ENCODE measurements at regions not wholly inside any gene's neighbourhood (a gene's known extent, or its start where the extent isn't known, plus 50 kb on each side); places are given as distances from the start of the nearest gene placed in this dataset.

- no peak overlapping the region for H3K4me3 ChIP-seq
- TF ChIP-seq FOXP2 (optimal IDR thresholded peaks at IDR 0.05; ENCODE audit: control extremely low read depth, extremely low read length, insufficient read depth) (no peak), POLR2AphosphoS5 (IDR thresholded peaks at IDR 0.05; ENCODE audit: borderline replicate concordance, low read depth, low read length) (no peak), EZH2 (IDR thresholded peaks at IDR 0.05) (no peak)
- DNase-seq (ENCODE audit: low read depth, low spot score), result no peak
- no peak overlapping the region for H3K9ac ChIP-seq (ENCODE audit: insufficient read length)
- H3K27ac ChIP-seq, result no peak overlapping the region
- no peaks in the 10 kb centered on the region for H3K9me3 ChIP-seq (ENCODE audit: low read depth, low read length)
- no peaks in the 10 kb centered on the region for H3K36me3 ChIP-seq (ENCODE audit: insufficient read depth, low read length)
These were observed 584.8 kb downstream of the PLA2G4A start for GRCh38 chr1:187413405-187414169.

- Histone ChIP-seq H3K27ac (no peak overlapping the region), H3K9ac (ENCODE audit: insufficient read length) (no peak overlapping the region), H3K36me3 (ENCODE audit: insufficient read depth, low read length) (no peaks in the 10 kb centered on the region), H3K9me3 (ENCODE audit: low read depth, low read length) (no peaks in the 10 kb centered on the region), H3K4me3 (no peak overlapping the region)
- no peak for TF ChIP-seq FOXP2 (optimal IDR thresholded peaks at IDR 0.05; ENCODE audit: control extremely low read depth, extremely low read length, insufficient read depth)
- TF ChIP-seq EZH2 (IDR thresholded peaks at IDR 0.05), result no peak
- DNase-seq (ENCODE audit: low read depth, low spot score), result no peak
These were observed 586.3 kb downstream of the PLA2G4A start for GRCh38 chr1:187415065-187415464.

- Histone ChIP-seq H3K9me3 (ENCODE audit: low read depth, low read length) (no peaks in the 10 kb centered on the region), H3K27ac (no peak overlapping the region), H3K4me3 (no peak overlapping the region), H3K9ac (ENCODE audit: insufficient read length) (no peak overlapping the region), H3K36me3 (ENCODE audit: insufficient read depth, low read length) (no peaks in the 10 kb centered on the region)
- TF ChIP-seq POLR2AphosphoS5 (IDR thresholded peaks at IDR 0.05; ENCODE audit: borderline replicate concordance, low read depth, low read length) (no peak), FOXP2 (optimal IDR thresholded peaks at IDR 0.05; ENCODE audit: control extremely low read depth, extremely low read length, insufficient read depth) (no peak), EZH2 (IDR thresholded peaks at IDR 0.05) (no peak)
- no peak for DNase-seq (ENCODE audit: low read depth, low spot score)
These were observed 588.8 kb downstream of the PLA2G4A start for GRCh38 chr1:187417520-187417919.

GRCh38 chr1:187433598-187433997, 604.8 kb downstream of the PLA2G4A start:
- no peak for TF ChIP-seq POLR2AphosphoS5 (IDR thresholded peaks at IDR 0.05; ENCODE audit: borderline replicate concordance, low read depth, low read length)
- TF ChIP-seq EZH2 (IDR thresholded peaks at IDR 0.05), result no peak
- no peak for TF ChIP-seq FOXP2 (optimal IDR thresholded peaks at IDR 0.05; ENCODE audit: control extremely low read depth, extremely low read length, insufficient read depth)
- Histone ChIP-seq H3K9me3 (ENCODE audit: low read depth, low read length) (no peaks in the 10 kb centered on the region), H3K9ac (ENCODE audit: insufficient read length) (no peak overlapping the region), H3K4me3 (no peak overlapping the region), H3K36me3 (ENCODE audit: insufficient read depth, low read length) (no peaks in the 10 kb centered on the region), H3K27ac (no peak overlapping the region)
- no peak for DNase-seq (ENCODE audit: low read depth, low spot score)

- H3K36me3 ChIP-seq (ENCODE audit: insufficient read depth, low read length), result no peaks in the 10 kb centered on the region
- no peak for DNase-seq (ENCODE audit: low read depth, low spot score)
- H3K27ac ChIP-seq, result no peak overlapping the region
- no peak overlapping the region for H3K9ac ChIP-seq (ENCODE audit: insufficient read length)
- TF ChIP-seq FOXP2 (optimal IDR thresholded peaks at IDR 0.05; ENCODE audit: control extremely low read depth, extremely low read length, insufficient read depth) (no peak), POLR2AphosphoS5 (IDR thresholded peaks at IDR 0.05; ENCODE audit: borderline replicate concordance, low read depth, low read length) (no peak), EZH2 (IDR thresholded peaks at IDR 0.05) (no peak)
- no peaks in the 10 kb centered on the region for H3K9me3 ChIP-seq (ENCODE audit: low read depth, low read length)
- no peak overlapping the region for H3K4me3 ChIP-seq
These were observed 613.9 kb downstream of the PLA2G4A start for GRCh38 chr1:187442603-187443002.

GRCh38 chr1:187443939-187444338, 615.2 kb downstream of the PLA2G4A start:
- no peak for DNase-seq (ENCODE audit: low read depth, low spot score)
- H3K36me3 ChIP-seq (ENCODE audit: insufficient read depth, low read length), result no peaks in the 10 kb centered on the region
- no peak overlapping the region for H3K9ac ChIP-seq (ENCODE audit: insufficient read length)
- TF ChIP-seq FOXP2 (optimal IDR thresholded peaks at IDR 0.05; ENCODE audit: control extremely low read depth, extremely low read length, insufficient read depth), result no peak
- TF ChIP-seq POLR2AphosphoS5 (IDR thresholded peaks at IDR 0.05; ENCODE audit: borderline replicate concordance, low read depth, low read length), result no peak
- no peak for TF ChIP-seq EZH2 (IDR thresholded peaks at IDR 0.05)
- H3K27ac ChIP-seq, result no peak overlapping the region
- no peaks in the 10 kb centered on the region for H3K9me3 ChIP-seq (ENCODE audit: low read depth, low read length)
- no peak overlapping the region for H3K4me3 ChIP-seq

- H3K27ac ChIP-seq, result no peak overlapping the region
- H3K9ac ChIP-seq (ENCODE audit: insufficient read length), result no peak overlapping the region
- no peak for TF ChIP-seq EZH2 (IDR thresholded peaks at IDR 0.05)
- no peak for TF ChIP-seq POLR2AphosphoS5 (IDR thresholded peaks at IDR 0.05; ENCODE audit: borderline replicate concordance, low read depth, low read length)
- TF ChIP-seq FOXP2 (optimal IDR thresholded peaks at IDR 0.05; ENCODE audit: control extremely low read depth, extremely low read length, insufficient read depth), result no peak
- no peaks in the 10 kb centered on the region for H3K36me3 ChIP-seq (ENCODE audit: insufficient read depth, low read length)
- no peak overlapping the region for H3K4me3 ChIP-seq
- H3K9me3 ChIP-seq (ENCODE audit: low read depth, low read length), result no peaks in the 10 kb centered on the region
- DNase-seq (ENCODE audit: low read depth, low spot score), result no peak
These were observed 616.3 kb downstream of the PLA2G4A start for GRCh38 chr1:187445066-187445465.

GRCh38 chr1:187451238-187451637, 622.5 kb downstream of the PLA2G4A start:
- H3K9ac ChIP-seq (ENCODE audit: insufficient read length), result no peak overlapping the region
- H3K4me3 ChIP-seq, result no peak overlapping the region
- TF ChIP-seq EZH2 (IDR thresholded peaks at IDR 0.05), result no peak
- no peak for TF ChIP-seq FOXP2 (optimal IDR thresholded peaks at IDR 0.05; ENCODE audit: control extremely low read depth, extremely low read length, insufficient read depth)
- TF ChIP-seq POLR2AphosphoS5 (IDR thresholded peaks at IDR 0.05; ENCODE audit: borderline replicate concordance, low read depth, low read length), result no peak
- no peak overlapping the region for H3K27ac ChIP-seq
- DNase-seq (ENCODE audit: low read depth, low spot score), result no peak
- no peaks in the 10 kb centered on the region for H3K9me3 ChIP-seq (ENCODE audit: low read depth, low read length)
- H3K36me3 ChIP-seq (ENCODE audit: insufficient read depth, low read length), result no peaks in the 10 kb centered on the region

- DNase-seq (ENCODE audit: low read depth, low spot score), result no peak
- no peaks in the 10 kb centered on the region for H3K36me3 ChIP-seq (ENCODE audit: insufficient read depth, low read length)
- H3K9me3 ChIP-seq (ENCODE audit: low read depth, low read length), result no peaks in the 10 kb centered on the region
- no peak overlapping the region for H3K4me3 ChIP-seq
- no peak overlapping the region for H3K9ac ChIP-seq (ENCODE audit: insufficient read length)
- TF ChIP-seq FOXP2 (optimal IDR thresholded peaks at IDR 0.05; ENCODE audit: control extremely low read depth, extremely low read length, insufficient read depth) (no peak), EZH2 (IDR thresholded peaks at IDR 0.05) (no peak), POLR2AphosphoS5 (IDR thresholded peaks at IDR 0.05; ENCODE audit: borderline replicate concordance, low read depth, low read length) (no peak)
- H3K27ac ChIP-seq, result no peak overlapping the region
These were observed 625.3 kb downstream of the PLA2G4A start for GRCh38 chr1:187454010-187454409.

Measured in SK-N-MC (cell line).